ENCODE measurements at regions not wholly inside any gene's neighbourhood (a gene's known extent, or its start where the extent isn't known, plus 50 kb on each side); places are given as distances from the start of the nearest gene placed in this dataset.

DNA sequence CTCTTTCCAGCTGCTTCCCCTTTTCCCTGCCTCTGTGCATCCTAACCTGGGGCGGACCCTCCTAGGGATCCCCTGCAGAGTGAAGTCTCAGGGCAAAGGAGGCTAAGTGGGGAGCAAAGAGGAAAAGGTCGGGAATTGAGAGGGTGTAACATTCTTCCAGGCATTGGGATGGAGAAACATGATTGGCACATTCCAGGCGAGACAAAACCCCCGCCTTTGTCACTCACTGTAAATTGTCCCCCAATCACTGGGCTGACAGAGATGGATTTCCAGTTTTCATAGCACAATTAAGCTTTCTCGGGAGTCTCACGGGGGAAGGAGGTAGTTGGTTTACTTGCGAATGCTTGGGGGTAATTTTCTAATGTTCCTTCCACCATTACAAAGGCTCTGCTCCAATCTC, 74.9 kb downstream of the MIAT start:
- no peak for DNase-seq (ENCODE audit: low read depth)

DNA sequence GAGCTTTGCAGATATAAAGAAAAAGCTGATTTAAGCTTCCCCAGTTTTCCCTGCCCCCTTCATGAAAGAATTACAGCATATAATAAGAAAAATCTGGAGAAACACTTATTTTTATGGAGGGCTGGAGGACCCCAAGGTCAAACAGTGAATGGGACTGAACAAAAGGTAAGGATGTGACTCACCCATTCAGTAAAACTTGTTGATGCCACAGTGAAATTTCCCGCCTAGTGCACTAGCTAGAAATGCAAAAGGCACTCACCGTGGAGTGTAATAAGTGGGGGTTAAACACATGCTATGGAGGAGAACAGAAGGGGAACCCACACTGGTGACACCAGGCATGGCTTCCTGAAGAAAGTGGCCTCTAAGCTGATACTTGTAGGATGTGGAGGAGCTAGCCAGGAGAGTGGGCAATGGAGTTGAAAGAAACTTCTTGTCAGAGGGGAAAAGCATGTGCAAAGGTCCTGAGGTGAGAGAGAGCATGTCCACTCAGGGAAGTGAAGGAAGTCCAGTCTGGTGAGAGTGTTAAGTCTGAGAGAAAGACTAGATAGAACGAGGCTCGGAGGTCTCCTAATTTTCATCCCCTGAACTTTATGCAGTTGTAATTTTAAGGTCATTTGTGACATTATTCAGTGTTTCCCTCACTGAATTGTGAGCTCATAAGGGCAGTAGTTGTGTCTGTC, 77.1 kb downstream of the MIAT start:
- DNase-seq (ENCODE audit: low read depth) = no peak

- DNase-seq (ENCODE audit: low read depth) = no peak
These were observed 77.6 kb downstream of the MIAT start for GRCh38 chr22:26735019-26735409.

GRCh38 chr22:26737262-26737661, 79.9 kb downstream of the MIAT start:
- DNase-seq (ENCODE audit: low read depth) = no peak

GRCh38 chr22:26740253-26740652, 82.9 kb downstream of the MIAT start:
- DNase-seq (ENCODE audit: low read depth) = no peak

GRCh38 chr22:26743149-26743548, 85.8 kb downstream of the MIAT start:
- DNase-seq (ENCODE audit: low read depth) = no peak

GRCh38 chr22:26744892-26745808, 87.8 kb downstream of the MIAT start:
- DNase-seq (ENCODE audit: low read depth) = no peak

GRCh38 chr22:26746311-26746710, 88.9 kb downstream of the MIAT start:
- DNase-seq (ENCODE audit: low read depth) = no peak

GRCh38 chr22:26748845-26749244, 91.5 kb downstream of the MIAT start:
- no peak for DNase-seq (ENCODE audit: low read depth)

GRCh38 chr22:26751217-26751616, 93.8 kb downstream of the MIAT start:
- no peak for DNase-seq (ENCODE audit: low read depth)

DNA sequence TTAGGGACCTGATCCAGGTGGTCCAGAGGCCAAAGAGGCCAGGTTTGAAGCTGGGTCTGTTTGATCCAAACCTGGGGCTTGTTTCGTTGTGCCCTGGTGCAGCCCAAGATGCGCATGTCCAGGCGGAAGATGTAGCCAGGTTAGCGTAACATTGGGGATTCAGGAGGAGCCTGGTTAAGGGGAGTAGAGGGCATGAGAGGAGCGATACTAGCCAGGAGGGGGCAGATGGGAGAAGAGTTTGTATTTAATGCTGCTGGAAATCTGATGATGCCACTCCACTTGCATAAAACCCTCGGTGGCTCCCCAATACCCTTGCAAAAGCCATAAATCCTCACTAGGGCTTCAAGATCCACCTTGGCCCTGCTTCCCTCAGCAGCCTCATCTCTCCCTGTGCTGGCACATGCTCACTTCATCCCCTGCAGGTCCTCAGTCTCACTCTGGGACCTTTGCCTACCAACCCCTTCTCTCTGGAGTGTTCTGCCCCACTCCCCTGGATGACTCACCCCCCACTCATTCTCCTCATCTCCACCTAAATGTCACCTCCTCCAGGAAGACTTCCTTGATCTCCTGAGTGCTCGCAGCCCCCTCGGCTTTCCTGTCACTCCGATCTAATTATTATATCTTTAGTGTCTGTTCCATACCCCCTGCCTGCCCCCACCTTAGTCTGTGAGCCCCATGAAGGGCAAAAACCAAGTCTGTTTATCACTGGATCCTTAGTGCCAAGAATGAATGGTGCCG, 95.9 kb downstream of the MIAT start:
- DNase-seq (ENCODE audit: low read depth) = no peak

GRCh38 chr22:26756675-26757293, 99.4 kb downstream of the MIAT start:
- no peak for DNase-seq (ENCODE audit: low read depth)

DNA sequence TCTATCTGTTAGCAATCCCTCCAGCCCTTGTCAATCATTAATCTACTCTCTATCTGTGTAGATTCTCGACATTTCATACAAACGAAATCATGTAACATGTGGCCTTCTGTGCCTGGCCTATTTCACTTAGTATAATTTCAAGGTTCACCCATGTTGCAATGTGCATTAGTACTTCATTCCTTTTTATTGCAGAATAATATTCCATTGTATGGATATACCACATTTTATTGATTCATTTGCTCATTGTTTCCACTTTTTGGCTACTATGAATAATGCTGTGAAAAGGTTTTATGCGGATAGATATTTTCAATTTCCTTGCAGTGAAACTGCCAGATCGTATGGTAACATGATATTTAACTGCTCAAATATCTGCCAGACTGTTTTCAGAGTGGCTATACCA, 100.1 kb downstream of the MIAT start:
- no peak for DNase-seq (ENCODE audit: low read depth)

DNA sequence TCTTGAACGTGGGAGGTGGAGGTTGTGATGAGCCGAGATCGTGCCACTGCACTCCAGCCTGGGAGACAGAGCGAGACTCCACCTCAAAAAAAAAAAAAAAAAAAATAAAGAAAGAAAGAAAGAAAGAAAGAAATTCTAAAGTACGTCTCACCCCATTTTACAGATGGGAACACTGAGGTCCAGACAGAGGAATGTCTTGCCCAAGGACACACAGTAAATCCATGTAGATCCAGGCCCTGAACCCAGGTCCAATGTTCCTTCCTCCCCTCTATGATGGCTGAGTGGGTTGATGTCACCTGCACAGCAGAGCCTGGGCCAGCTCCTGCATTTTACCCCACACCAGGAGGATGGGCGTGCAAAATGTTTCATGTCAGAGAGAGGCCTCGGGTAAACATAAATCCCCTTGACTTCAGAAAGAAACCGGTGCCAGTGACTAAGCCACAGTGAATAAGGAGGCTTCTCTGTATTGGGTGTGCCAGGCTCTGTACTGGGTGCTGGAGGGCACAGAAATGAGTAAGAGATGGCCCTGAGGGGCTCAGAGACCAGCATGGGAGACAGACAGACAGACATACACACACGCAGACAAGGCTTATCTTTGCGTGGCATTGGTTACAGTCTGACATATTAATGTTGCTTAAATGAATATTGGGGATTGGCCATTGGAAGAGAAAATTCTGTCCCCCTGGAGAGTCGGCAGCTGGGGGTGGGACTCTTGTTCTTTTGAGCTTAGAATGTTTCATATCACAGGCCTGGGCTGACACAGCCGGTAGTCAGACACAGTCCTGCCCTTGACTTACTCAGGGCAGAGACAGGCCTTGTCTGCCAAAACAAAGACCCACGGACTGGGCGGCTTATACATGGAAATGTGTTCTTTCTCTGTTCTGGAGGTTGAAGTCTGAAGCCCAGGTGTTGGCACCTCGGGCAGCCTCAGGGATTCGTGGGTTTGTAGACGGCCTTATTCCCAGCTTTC, 105.4 kb downstream of the MIAT start:
- no peak for DNase-seq (ENCODE audit: low read depth)

DNA sequence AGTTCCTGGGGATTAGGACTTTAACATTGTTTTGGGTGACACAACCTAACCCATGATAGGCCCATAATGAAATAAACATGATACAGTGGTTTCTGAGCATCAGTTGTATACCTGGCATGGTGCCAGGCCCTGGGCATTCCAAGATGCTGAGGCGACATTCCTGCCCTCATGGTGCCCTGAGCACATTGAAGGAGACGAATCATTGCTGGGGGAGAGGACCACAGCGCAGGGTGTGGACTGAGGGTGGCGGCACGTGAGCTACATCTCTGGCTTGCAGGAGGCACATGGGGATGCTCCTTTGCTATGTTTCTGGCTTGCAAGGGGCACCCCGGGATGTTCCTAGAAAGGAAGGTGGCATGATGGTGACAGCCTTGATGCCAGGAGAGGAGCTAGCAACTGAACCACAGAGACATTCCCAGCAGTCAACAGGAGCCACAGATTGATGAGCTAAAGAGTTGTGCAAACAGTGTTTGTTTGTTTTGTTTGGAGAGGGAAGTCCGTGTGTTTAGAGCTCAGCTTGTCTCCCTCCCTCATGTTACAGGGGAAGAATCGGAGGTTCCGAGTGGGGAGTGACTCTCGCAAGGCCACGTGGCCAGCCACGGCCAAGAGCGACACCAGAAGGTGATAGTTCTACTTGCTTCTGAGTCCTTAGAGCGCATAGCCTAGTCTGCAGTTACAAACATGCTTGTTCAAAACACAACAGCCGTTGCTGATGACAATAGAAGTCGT, 106.4 kb downstream of the MIAT start:
- no peak for DNase-seq (ENCODE audit: low read depth)

DNA sequence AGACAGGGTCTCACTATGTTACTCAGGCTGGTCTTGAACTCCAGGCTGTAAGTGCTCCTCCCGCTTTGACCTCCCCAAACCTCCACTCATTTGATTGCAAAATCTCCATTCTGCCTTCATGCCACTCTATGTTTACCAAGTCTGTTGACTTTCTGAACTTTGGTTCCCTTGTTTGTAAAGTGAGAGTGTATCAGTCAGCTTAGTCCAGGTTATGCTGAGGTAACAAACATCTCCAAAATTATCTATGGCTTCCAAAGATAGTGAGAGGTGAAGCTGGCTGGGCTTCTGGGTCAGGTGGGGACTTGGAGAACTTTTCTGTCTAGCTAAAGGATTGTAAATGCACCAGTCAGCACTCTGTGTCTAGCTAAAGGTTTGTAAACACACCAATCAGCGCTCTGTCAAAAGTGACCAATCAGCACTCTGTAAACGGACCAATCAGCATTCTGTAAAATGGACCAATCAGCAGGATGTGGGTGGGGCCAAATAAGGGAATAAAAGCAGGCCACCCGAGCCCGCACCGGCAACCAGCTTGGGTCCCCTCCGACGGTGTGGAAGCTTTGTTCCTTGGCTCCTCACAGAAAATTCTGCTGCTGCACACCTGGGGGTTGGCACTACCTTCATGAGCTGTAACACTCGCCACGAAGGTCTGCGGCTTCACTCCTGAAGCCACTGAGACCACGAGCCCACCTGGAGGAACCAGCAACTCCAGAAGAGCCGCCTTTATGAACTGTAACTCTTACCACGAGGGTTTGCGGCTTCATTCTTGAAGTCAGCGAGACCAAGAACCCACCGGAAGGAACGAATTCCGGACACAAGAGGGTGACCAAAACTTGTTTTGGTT, 109.3 kb downstream of the MIAT start:
- no peak for DNase-seq (ENCODE audit: low read depth)

DNA sequence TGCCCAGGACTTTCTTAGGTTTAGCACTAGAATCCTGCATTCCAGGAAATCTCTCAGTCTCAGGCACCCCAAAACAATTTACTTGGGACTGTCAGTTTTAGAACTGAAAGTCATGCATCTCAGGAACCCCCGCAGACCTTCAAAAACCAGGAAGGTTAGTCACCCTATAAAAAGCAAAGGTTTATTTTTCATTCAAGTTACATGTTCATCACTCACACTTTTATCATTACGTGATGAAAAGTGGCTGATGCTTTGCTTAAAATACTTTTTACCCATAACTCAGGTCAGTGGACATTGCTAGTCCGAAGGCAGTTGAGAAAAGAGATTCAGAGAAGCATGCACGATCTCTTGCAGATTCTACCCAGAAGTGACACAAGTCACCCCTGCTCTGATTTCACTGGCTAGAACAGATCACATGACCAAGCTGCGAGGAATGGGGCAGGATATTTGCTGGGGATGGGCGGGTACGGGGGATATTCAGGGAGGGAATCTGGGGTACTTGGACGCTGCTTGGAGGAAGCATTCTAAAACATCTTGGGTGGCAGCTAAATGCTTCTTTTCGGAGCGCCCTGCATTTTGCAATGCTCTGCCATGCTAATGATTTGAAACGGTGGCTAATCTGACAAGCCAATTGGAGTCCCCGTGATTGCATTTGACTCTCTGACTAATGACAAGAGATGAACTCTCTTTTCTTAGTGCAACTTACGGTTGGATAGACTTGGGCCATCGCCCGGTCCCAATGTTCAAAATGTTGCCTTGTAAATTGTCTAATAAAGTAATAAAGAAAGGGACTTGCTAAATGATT, 110.2 kb downstream of the MIAT start:
- DNase-seq (ENCODE audit: low read depth) = no peak

DNA sequence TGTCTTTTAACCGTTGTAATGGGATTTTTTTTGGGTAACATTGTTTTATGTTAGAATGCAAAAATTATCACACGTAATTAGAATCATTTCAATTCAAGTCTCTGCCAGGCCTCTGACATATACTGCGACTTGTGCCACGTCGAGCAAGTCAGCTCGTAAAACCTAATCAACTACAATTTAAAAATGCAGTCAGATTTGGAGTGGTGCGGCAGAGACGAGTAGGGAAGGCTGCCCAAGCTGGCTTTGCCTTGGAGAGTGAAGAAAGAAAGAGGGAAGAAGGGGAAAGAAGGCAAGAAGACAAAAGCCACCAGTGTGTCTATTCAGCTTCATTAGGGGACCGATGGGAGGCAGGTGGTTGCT, 110.7 kb downstream of the MIAT start:
- no peak for DNase-seq (ENCODE audit: low read depth)

DNA sequence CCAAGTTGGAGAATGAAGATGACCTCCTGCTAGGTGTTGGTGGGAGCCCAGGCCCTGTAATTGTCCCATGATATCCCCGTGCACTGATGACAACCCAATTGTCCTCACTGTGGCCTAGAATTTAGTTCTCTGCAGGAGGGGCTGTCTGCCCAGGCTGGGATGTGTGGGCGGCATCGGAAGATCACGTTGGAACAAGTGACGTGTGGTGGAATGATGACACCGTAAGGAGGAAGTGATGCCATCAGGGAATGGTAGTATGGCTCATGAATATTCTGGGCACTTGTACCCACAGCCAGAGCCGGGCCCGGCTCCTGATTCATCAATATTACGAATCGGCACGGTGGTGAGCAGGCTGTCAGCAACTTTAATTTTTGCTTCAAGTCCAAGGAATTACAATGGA, 111.6 kb downstream of the MIAT start:
- no peak for DNase-seq (ENCODE audit: low read depth)

All from T follicular helper cell (primary cell).